ENCODE measurements at regions not wholly inside any gene's neighbourhood (a gene's known extent, or its start where the extent isn't known, plus 50 kb on each side); places are given as distances from the start of the nearest gene placed in this dataset.

- no peak overlapping the region for H3K4me3 ChIP-seq (ENCODE audit: low read depth in 1 of 2, low read length in 1 of 2)
- H3K36me3 ChIP-seq: no peaks in the 10 kb centered on the region
- TF ChIP-seq, protein P1, sequence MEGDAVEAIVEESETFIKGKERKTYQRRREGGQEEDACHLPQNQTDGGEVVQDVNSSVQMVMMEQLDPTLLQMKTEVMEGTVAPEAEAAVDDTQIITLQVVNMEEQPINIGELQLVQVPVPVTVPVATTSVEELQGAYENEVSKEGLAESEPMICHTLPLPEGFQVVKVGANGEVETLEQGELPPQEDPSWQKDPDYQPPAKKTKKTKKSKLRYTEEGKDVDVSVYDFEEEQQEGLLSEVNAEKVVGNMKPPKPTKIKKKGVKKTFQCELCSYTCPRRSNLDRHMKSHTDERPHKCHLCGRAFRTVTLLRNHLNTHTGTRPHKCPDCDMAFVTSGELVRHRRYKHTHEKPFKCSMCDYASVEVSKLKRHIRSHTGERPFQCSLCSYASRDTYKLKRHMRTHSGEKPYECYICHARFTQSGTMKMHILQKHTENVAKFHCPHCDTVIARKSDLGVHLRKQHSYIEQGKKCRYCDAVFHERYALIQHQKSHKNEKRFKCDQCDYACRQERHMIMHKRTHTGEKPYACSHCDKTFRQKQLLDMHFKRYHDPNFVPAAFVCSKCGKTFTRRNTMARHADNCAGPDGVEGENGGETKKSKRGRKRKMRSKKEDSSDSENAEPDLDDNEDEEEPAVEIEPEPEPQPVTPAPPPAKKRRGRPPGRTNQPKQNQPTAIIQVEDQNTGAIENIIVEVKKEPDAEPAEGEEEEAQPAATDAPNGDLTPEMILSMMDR (IDR thresholded peaks at IDR 0.05): no peak
Measured at GRCh38 chr7:42392826-42393225, 155.8 kb upstream of the GLI3 start.

DNA sequence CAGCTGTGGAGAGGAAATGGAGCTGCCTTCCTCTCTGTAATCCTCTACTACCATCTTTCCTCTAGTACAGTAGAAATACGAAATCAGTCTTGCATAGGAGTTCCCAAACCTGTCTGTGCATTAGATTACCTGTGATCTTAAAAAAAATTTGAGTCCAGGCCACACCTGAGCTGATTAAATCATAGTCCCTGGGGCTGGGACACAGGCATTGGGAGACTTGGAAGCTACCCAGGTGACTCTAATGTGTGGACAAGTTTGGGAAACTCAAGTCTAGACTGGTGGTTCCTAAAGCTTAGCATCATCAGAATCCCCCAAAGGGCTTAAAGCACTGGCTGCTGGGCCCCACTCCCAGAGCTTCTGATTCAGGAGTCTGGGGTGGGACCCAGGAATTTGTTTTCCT, 152.7 kb upstream of the GLI3 start:
- Histone ChIP-seq H3K4me3 (ENCODE audit: low read depth in 1 of 2, low read length in 1 of 2) (no peak overlapping the region), H3K36me3 (no peaks in the 10 kb centered on the region), H3K9me3 (no peaks in the 10 kb centered on the region), H3K4me1 (ENCODE audit: control insufficient read depth in 1 of 2, insufficient read depth in 1 of 2, low read depth in 1 of 2, low read length in 1 of 2) (no peaks in the 10 kb centered on the region), H3K27me3 (no peaks in the 10 kb centered on the region), H3K27ac (no peak overlapping the region)
- TF ChIP-seq, protein P1 (IDR thresholded peaks at IDR 0.05): no peak

More at GRCh38 chr7:42392826-42393225, 155.8 kb upstream of the GLI3 start:
- no peaks in the 10 kb centered on the region for H3K27me3 ChIP-seq
- H3K4me1 ChIP-seq (ENCODE audit: control insufficient read depth in 1 of 2, insufficient read depth in 1 of 2, low read depth in 1 of 2, low read length in 1 of 2): no peaks in the 10 kb centered on the region
- H3K9me3 ChIP-seq: no peaks in the 10 kb centered on the region
- no peak overlapping the region for H3K27ac ChIP-seq

DNA sequence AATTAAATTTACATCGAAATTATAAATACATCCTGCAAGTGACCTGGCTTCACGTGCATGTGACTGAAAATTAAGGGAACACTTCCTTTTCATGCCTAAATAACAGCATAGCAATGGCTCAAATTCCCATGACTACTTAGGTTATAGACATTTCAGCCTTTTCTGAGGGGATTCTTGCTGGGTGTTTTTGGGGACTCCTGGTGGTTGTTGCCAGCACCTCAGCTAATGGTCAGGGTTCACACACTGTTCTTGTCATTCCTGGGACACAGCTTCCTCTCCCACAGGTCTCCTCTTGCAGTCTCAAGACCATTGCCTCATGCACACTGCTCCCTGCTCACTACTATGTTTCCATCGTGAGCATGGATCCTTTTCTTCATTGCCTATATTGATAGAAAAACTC, 148.9 kb upstream of the GLI3 start:
- Histone ChIP-seq H3K4me1 (ENCODE audit: control insufficient read depth in 1 of 2, insufficient read depth in 1 of 2, low read depth in 1 of 2, low read length in 1 of 2) (no peaks in the 10 kb centered on the region), H3K4me3 (ENCODE audit: low read depth in 1 of 2, low read length in 1 of 2) (no peak overlapping the region)
- TF ChIP-seq, protein P1 (IDR thresholded peaks at IDR 0.05): no peak

DNA sequence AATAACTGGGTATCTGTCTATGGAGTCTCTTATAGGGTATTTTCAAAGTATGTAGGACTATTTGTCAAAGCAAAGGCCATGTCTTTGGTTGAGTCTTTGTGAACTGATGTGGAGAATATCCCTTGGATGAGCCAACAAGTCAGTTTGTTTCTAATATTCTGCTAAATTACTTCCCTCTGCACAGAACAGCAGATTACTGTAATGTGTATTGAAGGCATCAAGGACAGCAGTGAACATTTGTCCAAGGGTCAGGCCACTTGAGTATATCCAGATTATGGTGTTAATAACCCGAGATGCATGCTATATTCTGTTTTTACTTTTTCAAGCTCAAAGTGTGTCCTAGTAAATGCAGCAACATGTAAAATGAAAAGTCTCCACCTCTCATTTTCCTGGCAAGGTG, 144.2 kb upstream of the GLI3 start:
- H3K9me3 ChIP-seq: no peaks in the 10 kb centered on the region
- TF ChIP-seq, protein P1 (IDR thresholded peaks at IDR 0.05): no peak
- H3K4me3 ChIP-seq (ENCODE audit: low read depth in 1 of 2, low read length in 1 of 2): no peak overlapping the region
- H3K27me3 ChIP-seq: no peaks in the 10 kb centered on the region
- H3K4me1 ChIP-seq (ENCODE audit: control insufficient read depth in 1 of 2, insufficient read depth in 1 of 2, low read depth in 1 of 2, low read length in 1 of 2): no peaks in the 10 kb centered on the region
- H3K36me3 ChIP-seq: no peaks in the 10 kb centered on the region
- H3K27ac ChIP-seq: no peak overlapping the region

More for the DNA sequence above, 148.9 kb upstream of the GLI3 start:
- Histone ChIP-seq H3K36me3 (no peaks in the 10 kb centered on the region), H3K27ac (no peak overlapping the region), H3K9me3 (no peaks in the 10 kb centered on the region), H3K27me3 (no peaks in the 10 kb centered on the region)

DNA sequence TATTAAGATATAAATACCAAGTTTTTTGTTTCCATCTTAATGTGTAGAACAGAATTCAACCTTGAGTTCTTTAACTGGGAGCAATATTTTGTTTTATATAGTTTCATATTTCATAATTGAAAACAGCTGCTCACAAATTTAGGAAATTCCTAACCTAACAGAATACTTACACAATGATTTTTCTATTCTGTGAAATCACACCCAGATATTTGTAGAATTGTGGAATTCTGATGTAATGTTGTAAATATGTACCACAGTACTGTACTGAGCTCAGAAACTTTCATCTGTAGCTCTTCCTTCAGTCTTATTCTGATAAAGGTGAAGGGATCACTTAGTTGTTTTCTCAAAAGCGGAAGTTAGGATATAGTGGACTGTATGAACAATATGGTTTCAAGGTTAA, 143.4 kb upstream of the GLI3 start:
- TF ChIP-seq, protein P1 (IDR thresholded peaks at IDR 0.05): no peak
- Histone ChIP-seq H3K4me1 (ENCODE audit: control insufficient read depth in 1 of 2, insufficient read depth in 1 of 2, low read depth in 1 of 2, low read length in 1 of 2) (no peaks in the 10 kb centered on the region), H3K27ac (no peak overlapping the region), H3K27me3 (no peaks in the 10 kb centered on the region), H3K9me3 (no peaks in the 10 kb centered on the region), H3K36me3 (no peaks in the 10 kb centered on the region), H3K4me3 (ENCODE audit: low read depth in 1 of 2, low read length in 1 of 2) (no peak overlapping the region)

- H3K9me3 ChIP-seq: no peaks in the 10 kb centered on the region
- H3K27ac ChIP-seq: no peak overlapping the region
- TF ChIP-seq, protein P1 (IDR thresholded peaks at IDR 0.05): no peak
- H3K4me1 ChIP-seq (ENCODE audit: control insufficient read depth in 1 of 2, insufficient read depth in 1 of 2, low read depth in 1 of 2, low read length in 1 of 2): no peaks in the 10 kb centered on the region
- H3K27me3 ChIP-seq: no peaks in the 10 kb centered on the region
- no peak overlapping the region for H3K4me3 ChIP-seq (ENCODE audit: low read depth in 1 of 2, low read length in 1 of 2)
- H3K36me3 ChIP-seq: no peaks in the 10 kb centered on the region
Measured at GRCh38 chr7:42378149-42378548, 141.1 kb upstream of the GLI3 start.
